Astrocyte of the spinal cord (primary cell): ENCODE measurements at regions not wholly inside any gene's neighbourhood (a gene's known extent, or its start where the extent isn't known, plus 50 kb on each side); places are given as distances from the start of the nearest gene placed in this dataset.

Source experiments
- DNase-seq: peaks from one replicate; pipeline ENCODE4 v3.0.0; 2011; ENCODE audit warnings: low read depth, low spot score
- H3K4me3 ChIP-seq: 2 replicates; pipeline ENCODE4 v1.5.1; 2011; ENCODE audit warnings: low read depth, mild to moderate bottlenecking, low read length, moderate library complexity
- CTCF ChIP-seq: IDR thresholded peaks from 2 replicates; pipeline ENCODE4 v1.5.1; 2012; ENCODE audit warnings: low read depth, mild to moderate bottlenecking, low read length, inconsistent platforms
- in situ Hi-C: cut with HindIII; loops from 2 replicates; pipeline ENCODE4 v1.10.0; 2017; ENCODE audit warnings: low sequenced_read_pairs

- no peak for DNase-seq
- in situ Hi-C loops = no loop called here
- no peak overlapping the region for H3K4me3 ChIP-seq
- TF ChIP-seq CTCF = no peak
These were observed 619.7 kb downstream of the EPM2A start for GRCh38 chr6:145115638-145116037.

- H3K4me3 ChIP-seq = no peak overlapping the region
- DNase-seq = no peak
- no peak for TF ChIP-seq CTCF
- in situ Hi-C loops = no loop called here
These were observed 618.6 kb downstream of the EPM2A start for GRCh38 chr6:145116591-145117178.

GRCh38 chr6:145118224-145118623 is 617.1 kb downstream of the EPM2A start:
- in situ Hi-C loops = no loop called here
- no peak overlapping the region for H3K4me3 ChIP-seq
- TF ChIP-seq CTCF = no peak
- no peak for DNase-seq

- TF ChIP-seq CTCF = no peak
- no peak for DNase-seq
- in situ Hi-C loops = no loop called here
- no peak overlapping the region for H3K4me3 ChIP-seq
These were observed 616.2 kb downstream of the EPM2A start for GRCh38 chr6:145119081-145119480.

GRCh38 chr6:145132709-145133108 is 602.6 kb downstream of the EPM2A start:
- in situ Hi-C loops = no loop called here
- TF ChIP-seq CTCF = no peak
- no peak for DNase-seq
- H3K4me3 ChIP-seq = no peak overlapping the region

- in situ Hi-C loops = no loop called here
- DNase-seq = no peak
- no peak for TF ChIP-seq CTCF
- H3K4me3 ChIP-seq = no peak overlapping the region
These were observed 599.6 kb downstream of the EPM2A start for GRCh38 chr6:145135702-145136101.

- DNase-seq = peak; percentile 7
- peak; percentile 1 for TF ChIP-seq CTCF
- no peak overlapping the region for H3K4me3 ChIP-seq
- in situ Hi-C loops = no loop called here
These were observed 597.9 kb downstream of the EPM2A start for GRCh38 chr6:145137425-145137824.
